Stomach (tissue), 4 donors: ENCODE measurements at regions not wholly inside any gene's neighbourhood (a gene's known extent, or its start where the extent isn't known, plus 50 kb on each side); places are given as distances from the start of the nearest gene placed in this dataset.
"Not testable (repeated sequence)": the region's sequence is repeated elsewhere in the genome, so short reads cannot be mapped to it uniquely, and the experiment has no call there.

Experiments
- EP300 ChIP-seq: sonication (generic); formaldehyde crosslinking; IDR thresholded peaks from one replicate; pipeline ENCODE4 v1.6.1; 2017; ENCODE audit warnings: antibody characterized with exemption
- POLR2A ChIP-seq, 4 donors: fragments of 450-650 bp; IDR thresholded peaks; one replicate each; pipeline ENCODE4 v1.6.1; 2016; ENCODE audit warnings: antibody characterized with exemption in 4 of 4, control low read depth in 2 of 4, mild to moderate bottlenecking in 1 of 4, moderate library complexity in 1 of 4
- POLR2AphosphoS5 ChIP-seq, 3 donors: sonication (generic); formaldehyde crosslinking; IDR thresholded peaks; one replicate each; pipeline ENCODE4 v1.6.1; 2016; ENCODE audit warnings: antibody characterized with exemption in 3 of 3
- TF ChIP-seq, protein P1 (sequence below), 7 experiments: fragments of 450-650 bp in 4 of 7; fragments of 200-600 bp in 3 of 7; sonication (generic) in 3 of 7; IDR thresholded peaks; one replicate each; pipeline ENCODE4 v1.5.1; 2016 to 2019; ENCODE audit warnings: antibody characterized with exemption in 7 of 7, control low read depth in 2 of 7, mild to moderate bottlenecking in 1 of 7

GRCh38 chr5:71401564-71401963, 53.9 kb upstream of the BDP1 start:
- not testable (repeated sequence) for TF ChIP-seq POLR2A (IDR thresholded peaks at IDR 0.05); POLR2AphosphoS5 (IDR thresholded peaks at IDR 0.05); EP300
- TF ChIP-seq, protein P1, sequence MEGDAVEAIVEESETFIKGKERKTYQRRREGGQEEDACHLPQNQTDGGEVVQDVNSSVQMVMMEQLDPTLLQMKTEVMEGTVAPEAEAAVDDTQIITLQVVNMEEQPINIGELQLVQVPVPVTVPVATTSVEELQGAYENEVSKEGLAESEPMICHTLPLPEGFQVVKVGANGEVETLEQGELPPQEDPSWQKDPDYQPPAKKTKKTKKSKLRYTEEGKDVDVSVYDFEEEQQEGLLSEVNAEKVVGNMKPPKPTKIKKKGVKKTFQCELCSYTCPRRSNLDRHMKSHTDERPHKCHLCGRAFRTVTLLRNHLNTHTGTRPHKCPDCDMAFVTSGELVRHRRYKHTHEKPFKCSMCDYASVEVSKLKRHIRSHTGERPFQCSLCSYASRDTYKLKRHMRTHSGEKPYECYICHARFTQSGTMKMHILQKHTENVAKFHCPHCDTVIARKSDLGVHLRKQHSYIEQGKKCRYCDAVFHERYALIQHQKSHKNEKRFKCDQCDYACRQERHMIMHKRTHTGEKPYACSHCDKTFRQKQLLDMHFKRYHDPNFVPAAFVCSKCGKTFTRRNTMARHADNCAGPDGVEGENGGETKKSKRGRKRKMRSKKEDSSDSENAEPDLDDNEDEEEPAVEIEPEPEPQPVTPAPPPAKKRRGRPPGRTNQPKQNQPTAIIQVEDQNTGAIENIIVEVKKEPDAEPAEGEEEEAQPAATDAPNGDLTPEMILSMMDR (IDR thresholded peaks at IDR 0.05), result not testable (repeated sequence)
